Mucosa of descending colon (tissue), 3 donors: ENCODE measurements at regions not wholly inside any gene's neighbourhood (a gene's known extent, or its start where the extent isn't known, plus 50 kb on each side); places are given as distances from the start of the nearest gene placed in this dataset.

ENCODE experiments used
- ATAC-seq: fragments of 200-7000 bp; cut with Tn5 transposase; one replicate; pipeline ENCODE4 v1.9.1; 2020; ENCODE audit warnings: mild to moderate bottlenecking, moderate library complexity
- DNase-seq, 3 donors: peaks; one replicate each; pipeline ENCODE4 v3.0.0-alpha.2; 2020
- H3K36me3 ChIP-seq: fragments of 200-600 bp; one replicate; pipeline ENCODE4 v1.8.0; 2021; ENCODE audit warnings: low read depth, mild to moderate bottlenecking
- H3K4me1 ChIP-seq: fragments of 200-600 bp; one replicate; pipeline ENCODE4 v1.8.0; 2021; ENCODE audit warnings: low read depth, mild to moderate bottlenecking
- H3K4me3 ChIP-seq: fragments of 200-600 bp; one replicate; pipeline ENCODE4 v1.8.0; 2021; ENCODE audit warnings: mild to moderate bottlenecking
- H3K9me3 ChIP-seq: fragments of 200-600 bp; one replicate; pipeline ENCODE4 v1.8.0; 2021; ENCODE audit warnings: mild to moderate bottlenecking
- CTCF ChIP-seq: fragments of 200-600 bp; IDR thresholded peaks from one replicate; pipeline ENCODE4 v1.8.0; 2022; ENCODE audit warnings: antibody characterized with exemption, mild to moderate bottlenecking
- intact Hi-C, 2 donors: fragments of 100-400 bp; cut with DNase I in 1 of 2; cut with micrococcal nuclease in 1 of 2; formaldehyde crosslinking; loops; one replicate each; pipeline versions ENCODE4 v1.11.0 to v1.11.1; 2022; cut with DNase I, micrococcal nuclease
- donor health status: DM: no; HTN: no; CAD: no; lungs with moderate emphysema.
- donor health status: DM: no; HTN: no; CAD: no.
- donor health status: DM: no; HTN: yes; CAD: no.

- intact Hi-C loops = no loop called here
- Histone ChIP-seq H3K9me3 (peaks cover 4% of the 10 kb centered on the region), H3K36me3 (no peaks in the 10 kb centered on the region), H3K4me3 (no peak overlapping the region), H3K4me1 (no peaks in the 10 kb centered on the region)
- peak; percentile 7 for TF ChIP-seq CTCF
- ATAC-seq (no peak), DNase-seq (no peak)
Observed at GRCh38 chr2:168375195-168375798, 80.8 kb upstream of the CERS6 start.

DNA sequence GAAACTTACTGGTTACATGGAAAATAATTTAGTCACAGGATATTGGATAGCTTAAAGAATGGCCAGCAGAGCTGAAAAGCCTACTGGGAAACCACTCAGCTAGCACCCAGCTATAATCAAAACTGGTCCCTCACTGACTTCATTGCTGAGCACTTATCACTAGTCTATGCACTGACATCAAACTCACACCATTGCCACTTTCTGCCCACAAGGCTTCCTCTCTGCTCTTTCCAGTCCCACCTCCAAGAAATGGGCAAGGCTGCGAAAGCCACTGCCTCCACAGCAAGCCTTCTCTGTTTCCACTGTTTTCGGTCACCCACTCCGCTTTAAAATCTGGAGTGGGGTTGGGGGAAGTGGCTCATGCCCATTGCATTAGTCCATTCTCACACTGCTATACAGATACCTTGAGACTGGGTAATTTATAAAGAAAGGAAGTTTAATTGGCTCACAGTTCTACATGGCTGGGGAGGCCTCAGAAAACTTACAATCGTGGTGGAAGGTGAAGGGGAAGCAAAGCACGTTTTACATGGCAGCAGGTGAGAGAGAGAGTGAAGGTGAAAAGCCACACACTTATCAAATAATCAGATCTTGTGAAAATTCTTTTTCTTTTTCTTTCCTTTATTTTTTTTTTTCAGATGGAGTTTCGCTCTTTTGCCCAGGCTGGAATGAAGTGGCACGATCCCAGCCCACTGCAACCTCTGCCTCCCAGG lies 77.0 kb upstream of the CERS6 start:
- TF ChIP-seq CTCF = no peak
- no peaks in the 10 kb centered on the region for H3K36me3 ChIP-seq
- peaks cover 4% of the 10 kb centered on the region for H3K9me3 ChIP-seq
- H3K4me1 ChIP-seq = no peaks in the 10 kb centered on the region
- intact Hi-C loops = no loop called here
- DNase-seq (no peak), ATAC-seq (no peak)
- no peak overlapping the region for H3K4me3 ChIP-seq

DNA sequence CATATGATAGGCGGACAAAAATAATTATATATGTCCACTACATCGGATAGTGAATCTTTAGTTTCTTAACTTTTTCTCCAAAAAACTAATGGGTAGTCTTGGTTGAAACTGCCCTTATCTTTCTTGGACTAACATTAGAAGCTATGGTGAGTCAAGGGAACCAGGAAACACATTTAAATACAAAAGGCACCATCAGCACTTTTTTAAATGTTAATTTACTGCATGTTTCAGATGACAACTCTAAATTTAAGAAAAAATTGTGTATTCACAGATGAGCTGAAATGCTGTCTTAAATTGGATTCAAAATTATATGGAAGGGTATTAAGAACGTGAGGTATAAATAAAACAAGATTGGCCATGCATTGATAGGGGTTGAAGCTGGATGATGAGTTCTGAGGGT lies 75.6 kb upstream of the CERS6 start:
- H3K4me3 ChIP-seq = no peak overlapping the region
- H3K36me3 ChIP-seq = no peaks in the 10 kb centered on the region
- DNase-seq (no peak), ATAC-seq (no peak)
- H3K9me3 ChIP-seq = peaks cover 4% of the 10 kb centered on the region
- no peaks in the 10 kb centered on the region for H3K4me1 ChIP-seq
- no peak for TF ChIP-seq CTCF
- intact Hi-C loops = no loop called here

GRCh38 chr2:168392024-168392423 lies 64.0 kb upstream of the CERS6 start:
- TF ChIP-seq CTCF = no peak
- intact Hi-C loops = no loop called here
- DNase-seq = no peak
- Histone ChIP-seq H3K4me1 (no peaks in the 10 kb centered on the region), H3K9me3 (no peaks in the 10 kb centered on the region), H3K4me3 (no peak overlapping the region), H3K36me3 (no peaks in the 10 kb centered on the region)
- ATAC-seq = no peak

GRCh38 chr2:168392797-168393196 lies 63.3 kb upstream of the CERS6 start:
- Histone ChIP-seq H3K4me1 (no peaks in the 10 kb centered on the region), H3K9me3 (no peaks in the 10 kb centered on the region), H3K4me3 (no peak overlapping the region), H3K36me3 (no peaks in the 10 kb centered on the region)
- ATAC-seq (no peak), DNase-seq (no peak)
- no peak for TF ChIP-seq CTCF
- intact Hi-C loops = no loop called here
